ENCODE measurements at regions not wholly inside any gene's neighbourhood (a gene's known extent, or its start where the extent isn't known, plus 50 kb on each side); places are given as distances from the start of the nearest gene placed in this dataset.
A peak's percentile ranks its signal among the peaks of the same experiment; 100 is the strongest.
"Not testable (repeated sequence)": the region's sequence is repeated elsewhere in the genome, so short reads cannot be mapped to it uniquely, and the experiment has no call there.

DNA sequence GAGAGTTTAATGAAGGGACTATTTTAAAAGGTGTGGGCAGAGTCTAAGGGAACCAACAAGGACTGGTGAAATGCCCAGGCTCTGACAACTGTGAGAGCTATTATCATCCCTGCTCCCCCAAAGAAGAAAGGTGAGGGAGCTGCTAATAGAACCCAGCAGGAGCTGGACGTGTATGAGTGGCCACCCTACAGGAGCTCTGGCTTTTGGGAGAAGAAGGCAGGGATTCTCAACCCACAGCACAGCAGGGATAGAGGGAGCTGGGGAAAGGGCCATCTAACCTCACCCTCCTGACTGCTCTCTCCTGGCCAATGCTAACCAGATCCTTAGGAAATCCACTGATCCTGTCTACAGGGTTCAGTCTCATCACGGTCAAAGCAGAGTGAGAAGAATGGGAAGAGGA is 57.1 kb downstream of the GRIN2B start:
- DNase-seq: no peak

DNA sequence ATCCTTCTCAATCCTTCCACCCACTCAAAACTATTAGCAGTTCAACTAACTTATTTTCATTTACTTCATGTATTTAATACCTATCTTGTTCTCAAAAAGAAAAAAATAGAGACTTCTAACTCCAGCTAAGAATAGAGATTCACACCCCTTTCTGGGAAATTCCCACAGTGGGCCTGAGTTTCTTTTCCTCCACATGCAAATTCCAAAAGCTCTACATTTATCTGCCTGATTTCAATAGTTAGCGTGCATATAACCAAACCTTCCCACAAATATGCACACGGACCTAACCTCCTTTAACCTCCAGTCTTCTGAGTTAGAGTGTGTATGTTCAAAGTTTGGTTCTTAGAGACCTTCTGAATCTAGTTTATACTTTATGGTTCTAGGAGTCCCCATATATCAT is 62.5 kb downstream of the GRIN2B start:
- no peak for DNase-seq

DNA sequence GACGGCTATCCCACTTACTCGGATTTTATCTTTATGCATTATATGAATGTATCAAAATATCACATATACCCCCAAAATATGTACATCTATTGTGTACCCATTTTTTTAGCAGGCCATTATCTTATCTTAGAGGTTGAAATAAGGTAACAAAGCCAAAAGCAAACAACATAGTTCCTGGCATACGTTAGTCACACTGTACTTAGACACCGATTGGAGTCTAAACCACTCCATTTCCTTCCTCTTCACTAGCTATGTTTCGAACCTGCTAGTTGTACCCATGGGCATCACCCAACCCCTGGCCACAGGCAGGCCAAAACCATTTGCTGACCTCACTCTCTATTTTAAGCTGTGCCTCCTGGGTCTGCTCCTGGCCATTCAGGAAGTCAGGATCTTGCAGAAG is 66.3 kb downstream of the GRIN2B start:
- no peak for DNase-seq

DNA sequence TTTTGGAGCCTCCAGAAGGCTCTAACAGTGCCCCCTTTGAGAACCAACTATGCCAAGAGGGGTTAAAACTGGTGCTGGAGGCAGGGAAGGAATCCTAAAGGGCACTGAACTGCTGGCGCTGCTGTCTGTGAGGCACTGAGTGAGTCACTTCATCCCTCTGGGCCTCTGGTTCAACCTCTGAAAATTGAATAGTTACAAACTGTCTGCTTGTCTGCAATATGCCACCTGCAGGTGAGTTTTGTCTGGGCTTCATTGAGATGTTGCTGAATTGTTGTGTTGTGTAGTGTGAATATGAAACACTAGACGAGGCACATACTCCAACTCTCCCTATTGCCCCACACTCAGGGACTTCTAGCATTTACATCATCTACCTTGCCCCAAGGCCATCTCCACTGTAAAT is 68.0 kb downstream of the GRIN2B start:
- no peak for DNase-seq

DNA sequence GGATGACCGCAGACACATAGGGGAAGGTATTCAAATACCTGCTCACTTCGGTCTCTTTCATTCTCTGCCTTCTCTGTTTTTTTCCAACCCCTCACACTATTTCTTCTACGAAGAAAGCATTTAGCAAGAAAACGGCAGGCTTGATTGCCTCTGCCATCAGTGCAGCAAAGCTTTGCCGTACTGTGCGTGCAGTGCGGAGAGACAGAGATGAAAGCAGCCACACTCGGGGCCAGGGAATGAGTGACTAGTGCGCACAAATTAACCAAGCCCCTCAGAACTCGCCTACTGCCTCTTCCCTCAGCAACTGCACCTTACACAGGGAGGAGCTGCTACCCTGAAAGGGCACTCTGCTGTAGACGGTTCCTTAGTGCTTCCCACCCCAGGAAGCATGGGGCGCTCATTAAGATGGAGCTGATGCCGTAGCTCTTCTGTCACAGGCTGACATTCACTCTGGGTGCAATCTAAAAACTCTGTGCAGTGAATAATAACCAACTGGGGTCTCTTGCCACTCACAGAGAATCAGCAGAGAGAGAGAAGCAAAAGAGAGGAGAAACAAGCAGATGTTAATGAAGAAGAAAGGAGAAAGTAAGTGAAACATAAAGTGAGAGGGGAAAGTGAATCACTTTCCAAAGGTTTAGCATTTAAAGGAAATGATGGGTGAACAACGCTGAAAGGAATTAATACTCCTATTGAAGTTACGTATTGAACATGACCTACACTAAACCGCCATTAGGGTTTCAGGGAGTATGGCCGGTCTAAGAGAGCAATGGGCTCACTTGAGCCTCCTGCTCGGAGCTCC is 69.4 kb downstream of the GRIN2B start:
- no peak for DNase-seq

DNA sequence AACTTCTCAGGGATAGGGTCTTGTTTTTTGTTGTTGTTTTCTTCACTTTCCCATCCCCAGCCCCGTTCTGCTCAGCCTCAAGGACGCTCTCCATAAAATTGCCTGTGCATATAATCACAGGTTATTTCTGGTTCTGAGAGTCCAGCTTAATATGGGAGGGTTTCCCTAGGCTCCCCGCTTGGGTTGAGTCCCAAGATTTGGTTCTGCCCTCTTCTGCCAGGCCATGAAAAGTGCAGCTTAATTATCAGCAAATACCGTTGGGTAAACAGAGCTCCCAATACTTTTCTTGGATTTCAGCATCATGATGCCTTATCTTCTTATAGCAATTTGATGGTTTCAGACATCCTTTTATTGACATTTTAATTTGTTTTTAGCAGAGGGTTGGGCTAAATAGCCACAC is 75.6 kb downstream of the GRIN2B start:
- DNase-seq: no peak

DNA sequence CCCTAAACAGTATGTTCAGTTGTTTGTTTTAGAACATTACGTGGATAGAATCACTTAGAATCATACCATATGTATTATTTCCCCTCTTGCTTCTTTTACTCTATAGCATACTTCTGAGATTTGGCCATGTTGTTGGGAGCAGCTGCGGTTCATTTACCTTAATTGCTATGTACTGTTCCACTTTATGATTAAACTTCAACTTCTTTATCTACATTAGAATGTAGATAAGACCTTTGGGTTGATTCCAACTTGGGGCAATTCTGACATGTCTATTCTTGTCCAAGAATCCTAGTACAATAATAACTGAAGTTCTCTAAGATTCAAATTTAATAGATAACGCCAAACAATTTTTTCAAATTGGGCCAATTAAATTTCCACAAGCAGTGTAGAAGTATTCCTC is 80.7 kb downstream of the GRIN2B start:
- DNase-seq: no peak

DNA sequence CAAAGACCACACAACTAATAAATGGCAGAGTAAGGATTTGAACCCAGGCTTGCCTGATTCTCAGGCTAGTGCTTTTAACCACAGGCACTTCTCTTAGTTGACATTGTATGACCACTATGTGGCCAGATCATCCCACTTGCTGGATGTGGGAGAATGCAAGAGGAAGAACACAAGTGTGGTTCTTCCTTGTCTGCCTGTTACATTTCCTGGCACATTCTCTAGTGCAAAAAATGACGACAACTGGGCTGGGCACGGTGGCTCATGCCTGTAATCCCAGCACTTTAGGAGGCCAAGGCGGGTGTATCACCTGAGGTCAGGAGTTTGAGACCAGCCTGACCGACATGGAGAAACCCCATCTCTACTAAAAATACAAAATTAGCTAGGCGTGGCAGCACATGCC is 83.0 kb downstream of the GRIN2B start:
- not testable (repeated sequence) for DNase-seq

DNA sequence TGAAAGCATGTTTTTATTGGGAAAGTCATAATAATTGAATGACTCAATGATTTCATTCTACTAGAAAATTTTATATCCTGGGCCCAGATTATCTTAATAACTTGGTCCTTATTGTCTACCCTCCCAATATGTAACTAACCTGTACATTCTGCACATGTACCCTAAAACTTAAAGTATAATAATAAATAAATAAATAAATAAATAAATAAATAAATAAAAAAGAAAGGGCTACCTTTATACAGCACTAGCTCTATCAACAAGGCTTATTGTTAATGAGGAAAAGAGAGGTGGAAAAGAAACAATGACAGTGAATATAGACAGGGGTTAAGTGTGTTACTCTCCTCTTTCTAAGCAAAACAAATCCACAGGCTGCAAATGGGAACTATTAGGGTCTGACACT is 83.6 kb downstream of the GRIN2B start:
- no peak for DNase-seq

DNA sequence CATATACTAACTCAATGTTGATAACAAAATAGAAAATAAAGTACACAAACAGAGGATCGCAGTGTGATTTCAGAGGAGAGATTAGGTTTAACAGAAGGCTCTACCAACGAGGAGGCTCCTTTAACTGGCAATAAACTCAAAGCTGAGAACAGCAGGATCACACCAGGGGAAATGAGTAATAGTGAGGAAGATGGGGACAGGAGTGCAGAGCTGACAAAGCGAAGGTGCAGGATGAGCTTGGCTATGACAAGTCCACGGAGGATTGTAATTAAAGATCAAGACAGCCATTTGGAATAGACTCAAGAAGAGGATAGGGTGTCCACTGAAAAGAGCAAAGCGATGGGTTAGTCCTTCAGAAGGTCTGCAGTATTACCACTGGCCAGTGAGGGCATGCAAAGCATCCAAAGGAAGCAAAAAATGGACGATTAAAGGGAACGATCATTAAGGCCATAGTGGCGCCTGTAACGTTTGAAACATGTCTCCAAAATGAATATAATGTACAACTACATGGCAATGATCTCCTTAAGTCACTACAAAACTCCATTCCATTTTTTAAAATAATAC is 85.3 kb downstream of the GRIN2B start:
- no peak for DNase-seq

DNA sequence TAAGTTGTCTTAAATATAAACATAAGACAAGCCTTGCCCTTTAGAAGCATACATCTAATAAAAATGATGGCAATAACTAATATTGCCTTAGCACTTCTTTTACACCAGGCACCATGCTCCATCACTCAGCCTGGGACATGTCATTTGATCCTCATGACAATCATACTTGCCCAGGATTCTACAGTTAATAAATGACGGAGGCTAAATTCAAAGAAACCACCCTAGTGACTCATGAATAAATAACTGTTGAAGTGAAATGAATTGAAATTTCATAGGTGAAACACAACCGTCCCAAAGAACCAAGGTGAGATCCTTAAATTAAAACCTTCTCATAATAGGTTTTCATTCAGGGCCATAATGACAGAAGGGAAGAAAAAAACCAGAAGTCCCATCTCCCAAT is 89.5 kb downstream of the GRIN2B start:
- no peak for DNase-seq

DNA sequence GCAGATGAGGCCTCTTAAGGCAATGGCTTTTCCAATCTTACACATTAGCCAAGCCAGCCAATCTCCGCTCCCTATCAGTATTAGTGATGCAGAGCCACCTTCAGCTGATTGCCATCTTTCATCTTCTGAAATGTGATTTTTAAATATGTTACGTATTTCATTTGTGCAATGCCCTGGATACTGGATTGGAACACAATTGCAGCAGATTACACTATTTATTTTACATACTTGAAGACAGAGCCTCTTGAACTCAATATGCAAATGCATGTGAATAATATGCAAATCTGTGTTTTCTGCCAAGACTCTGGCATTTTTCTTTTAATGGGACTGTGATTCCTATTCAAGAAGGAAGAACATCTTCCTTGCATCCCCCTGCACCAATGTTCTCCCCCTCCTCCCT is 90.5 kb downstream of the GRIN2B start:
- DNase-seq: no peak

DNA sequence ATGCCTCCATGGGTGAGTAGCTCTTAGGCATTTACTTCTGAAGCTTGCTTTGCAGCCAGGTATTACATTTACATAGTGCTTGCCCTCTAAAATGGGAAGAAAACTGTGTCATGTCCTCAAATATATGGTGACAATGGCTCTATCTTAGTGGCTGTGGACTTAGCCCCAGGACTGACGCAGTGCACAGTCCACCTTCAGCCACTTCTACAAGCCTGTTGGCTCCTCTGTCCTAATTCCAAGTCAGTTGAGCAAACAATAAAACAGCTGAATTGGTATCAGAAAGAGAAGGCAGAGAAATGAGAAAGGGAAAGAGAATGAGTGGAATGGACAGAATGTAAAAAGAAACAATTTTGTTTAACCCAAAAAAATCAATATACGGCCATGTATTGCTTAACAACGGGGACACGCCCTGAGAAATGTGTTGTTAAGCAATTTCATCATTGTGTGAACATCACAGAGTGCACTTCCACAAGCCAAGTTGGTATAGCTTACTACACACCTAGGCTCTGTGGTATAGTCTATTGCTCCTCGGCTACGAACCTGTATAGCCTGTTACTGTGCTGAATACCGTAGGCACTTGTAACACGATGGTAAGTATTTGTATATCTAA is 93.5 kb downstream of the GRIN2B start:
- no peak for DNase-seq

DNA sequence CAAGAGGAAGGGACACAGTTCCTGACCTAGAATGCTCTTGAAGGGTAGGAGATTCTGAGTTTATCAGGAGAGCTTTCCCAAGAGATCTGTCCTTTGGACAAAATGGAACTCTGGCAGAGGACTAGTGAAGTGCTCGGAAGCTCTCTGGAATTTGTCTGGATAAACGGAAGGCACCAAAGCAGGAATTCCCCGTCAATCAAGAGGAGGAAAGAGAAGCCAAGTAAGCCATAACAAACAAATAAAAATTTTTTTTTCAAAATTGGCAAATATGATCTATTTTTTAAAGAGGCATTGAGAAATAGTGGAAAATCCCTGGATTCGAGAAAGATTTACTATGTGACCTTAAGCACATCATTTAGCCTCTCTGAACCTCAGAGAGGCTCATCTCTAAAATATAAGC is 99.2 kb downstream of the GRIN2B start:
- DNase-seq: no peak

DNA sequence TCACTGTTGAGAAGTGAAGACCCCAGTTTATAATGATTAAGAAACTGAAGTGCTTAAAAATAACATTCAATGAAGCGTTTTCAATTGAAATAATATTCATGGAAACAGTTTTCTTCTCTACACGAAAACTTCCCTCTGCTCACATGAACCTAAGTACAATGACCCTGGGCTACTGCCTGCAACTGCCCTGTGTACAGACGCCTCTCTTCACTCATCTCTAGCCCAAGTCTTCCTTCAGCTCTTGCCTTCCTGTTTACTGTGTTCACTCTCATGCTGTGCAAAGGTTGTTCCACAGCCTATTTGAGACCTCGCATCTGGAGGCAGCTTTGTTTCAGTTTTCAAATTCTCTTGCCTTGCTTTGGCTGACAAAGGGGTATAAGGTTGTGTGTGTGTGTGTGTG is 100.8 kb downstream of the GRIN2B start:
- no peak for DNase-seq

DNA sequence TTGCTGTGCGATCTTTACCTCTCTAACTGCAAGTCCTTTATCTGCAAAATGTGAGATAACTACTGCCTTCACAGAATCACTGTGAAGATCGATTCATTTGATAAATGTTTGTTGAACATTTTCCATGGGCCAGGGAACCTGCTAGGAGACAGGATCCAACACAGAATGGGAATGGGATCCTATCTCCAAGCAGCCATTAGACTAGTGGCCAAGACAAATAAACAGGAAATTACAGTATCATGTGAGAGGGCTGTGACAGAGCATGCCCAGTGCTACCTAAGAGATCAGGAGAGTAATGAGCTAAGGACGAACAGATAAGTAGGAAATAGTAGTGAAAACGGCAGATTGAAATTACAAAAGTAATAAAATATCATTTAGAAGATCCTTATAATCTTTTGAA is 105.7 kb downstream of the GRIN2B start:
- DNase-seq: no peak

DNA sequence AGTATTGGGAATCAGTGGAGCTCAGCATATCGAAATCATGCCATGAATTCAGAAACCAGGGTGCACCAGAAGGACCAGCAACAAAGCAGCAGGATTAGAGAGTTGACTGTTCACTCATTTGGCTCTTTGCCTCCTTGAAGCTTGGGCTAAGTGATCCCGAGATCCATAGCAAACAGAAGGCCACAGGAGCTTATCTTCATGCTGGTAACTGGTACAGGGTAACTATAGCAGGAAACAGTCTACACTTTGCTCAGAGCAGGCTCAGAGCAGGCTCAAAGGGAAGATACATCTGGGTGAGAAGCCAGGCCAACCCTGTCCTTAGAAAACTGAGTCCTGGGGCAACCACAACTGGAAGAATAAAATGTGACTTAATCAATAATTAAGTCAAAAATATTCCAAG is 111.1 kb downstream of the GRIN2B start:
- no peak for DNase-seq

DNA sequence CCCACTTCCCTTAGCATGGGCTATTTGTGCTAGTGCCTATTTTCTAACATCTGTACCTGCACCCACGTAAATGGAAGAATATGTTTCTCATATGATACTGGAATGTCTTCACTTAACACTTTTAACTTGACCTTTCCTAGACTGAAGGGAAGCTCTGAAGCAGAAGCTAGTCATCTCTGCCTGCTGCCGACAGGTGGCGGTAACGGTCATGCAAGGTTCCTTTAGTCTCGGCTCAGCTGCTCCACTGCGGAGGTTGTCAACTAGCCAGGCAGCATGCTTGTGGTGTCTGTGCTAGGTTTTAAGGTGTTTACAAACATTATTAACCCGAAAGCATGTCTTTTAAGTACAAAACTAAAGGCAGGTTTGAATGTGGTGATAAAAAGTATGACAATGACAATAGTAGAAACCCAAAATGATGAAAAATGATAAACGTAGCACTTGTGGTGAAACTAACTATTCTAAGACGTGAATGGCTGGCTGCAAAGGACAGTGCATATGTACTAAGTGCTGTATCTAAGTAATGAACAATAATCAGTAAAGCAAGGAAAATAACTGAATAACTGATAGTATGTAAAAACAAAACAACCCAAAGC is 117.2 kb downstream of the GRIN2B start:
- peak; percentile 74 for DNase-seq

DNA sequence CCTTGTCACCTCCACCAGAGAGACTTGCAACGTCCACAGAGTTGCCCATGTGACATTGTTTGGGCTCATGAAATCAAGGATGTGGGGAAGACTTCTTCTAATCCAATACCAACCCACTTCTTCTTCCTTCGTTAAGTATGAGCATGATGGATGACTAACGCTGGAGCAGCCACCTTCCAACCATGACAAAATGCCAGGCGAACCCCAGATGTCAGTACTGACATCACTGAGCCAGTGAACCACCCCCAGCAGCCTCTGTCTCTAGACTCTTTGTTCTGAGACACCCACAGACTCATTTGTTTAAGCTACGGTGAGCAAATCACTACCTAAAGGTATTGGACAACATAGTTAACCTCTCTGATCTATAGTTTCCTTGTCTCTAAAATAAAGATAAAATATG is 123.7 kb downstream of the GRIN2B start:
- no peak for DNase-seq

DNA sequence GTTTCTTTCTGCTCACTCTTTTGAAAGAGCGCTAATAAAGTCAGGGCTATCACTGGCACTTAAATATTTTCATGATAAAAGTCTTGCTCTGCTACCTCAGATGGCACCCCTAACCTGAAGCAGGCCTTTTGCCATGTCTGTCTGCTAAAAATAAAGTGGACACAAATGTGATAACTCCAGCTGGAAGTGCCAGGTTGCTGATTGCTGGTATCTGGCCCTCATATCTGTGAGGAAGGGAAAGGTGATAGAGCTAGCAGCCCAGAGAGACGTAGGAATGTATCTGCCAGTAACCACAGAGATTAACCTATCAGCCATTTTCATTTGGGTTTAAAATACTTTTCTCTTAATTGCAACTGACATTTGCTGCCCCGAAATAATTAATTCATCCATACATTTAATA is 127.9 kb downstream of the GRIN2B start:
- DNase-seq: no peak

DNA sequence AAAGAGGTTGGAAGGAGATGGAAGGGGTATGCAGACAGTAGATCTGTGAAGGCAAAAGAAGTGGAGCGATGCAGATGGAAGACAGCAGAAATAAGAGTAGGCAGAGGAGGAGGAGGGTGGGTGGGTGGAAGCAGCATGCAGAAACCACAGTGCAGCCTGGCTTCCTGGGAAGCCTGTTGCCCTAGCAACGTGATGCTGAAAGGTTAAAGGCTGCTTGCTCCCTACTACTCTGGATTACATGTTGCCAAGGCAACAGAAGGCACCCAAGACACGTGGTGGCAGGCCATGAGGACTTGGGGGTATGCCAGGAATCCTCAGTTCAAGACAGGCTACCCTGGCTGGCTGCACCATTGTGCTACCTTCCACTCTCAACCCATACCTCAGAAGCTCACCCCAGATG is 129.6 kb downstream of the GRIN2B start:
- no peak for DNase-seq

DNA sequence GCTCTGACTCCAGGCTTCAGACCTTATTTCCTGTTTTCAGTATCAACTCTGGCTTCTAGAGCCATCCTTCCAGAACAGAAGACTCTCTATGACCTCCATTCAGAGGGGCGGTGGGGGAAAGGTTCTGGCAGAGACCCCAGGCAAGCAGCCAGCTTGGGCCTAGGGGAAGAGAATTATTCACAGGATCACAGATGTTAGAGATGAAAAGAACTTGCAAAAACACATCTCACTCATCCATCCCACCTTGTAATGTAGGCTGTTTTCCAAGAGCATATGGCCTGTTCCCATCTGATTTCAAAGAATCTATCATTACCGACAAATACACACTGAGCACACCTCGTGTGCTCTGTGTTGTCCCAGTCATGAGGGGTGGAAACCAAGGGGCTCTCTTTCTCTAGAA is 131.9 kb downstream of the GRIN2B start:
- no peak for DNase-seq

DNA sequence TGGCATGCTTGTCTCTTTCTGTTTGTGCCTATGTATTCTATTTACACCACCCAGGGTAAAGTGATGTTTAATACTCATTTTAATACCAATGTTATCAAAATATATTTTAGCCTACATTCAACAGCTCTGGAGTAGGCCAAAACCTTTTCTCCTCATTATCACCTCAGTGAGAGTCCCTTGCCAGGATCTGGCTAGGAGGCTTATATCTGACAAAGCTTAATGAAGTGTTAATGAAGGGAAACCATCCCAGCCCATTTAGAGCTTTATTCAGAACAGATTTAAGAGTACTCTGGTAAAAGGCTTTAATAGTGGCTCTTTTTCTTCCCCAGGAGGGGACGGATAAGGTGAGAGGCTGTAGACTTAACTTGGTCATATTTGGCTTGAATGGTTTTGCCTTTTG is 137.6 kb downstream of the GRIN2B start:
- DNase-seq: no peak

DNA sequence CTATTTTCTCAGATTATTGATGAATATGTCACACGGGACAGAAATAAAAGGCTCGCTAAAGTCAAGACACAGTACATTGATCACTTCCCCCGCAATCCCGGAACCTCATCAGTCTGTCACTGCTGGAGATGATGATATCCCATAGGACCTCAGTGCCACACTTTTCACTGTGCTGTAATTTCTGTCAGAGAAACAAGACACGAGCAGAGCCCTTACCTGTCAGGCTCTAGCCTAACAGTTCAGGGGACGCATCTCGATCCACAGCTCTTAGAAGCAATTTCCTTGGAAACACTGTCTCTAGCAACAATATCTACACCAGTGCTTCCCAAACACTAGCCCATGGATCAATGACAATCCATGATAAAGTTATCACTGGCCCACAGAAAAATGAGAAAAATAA is 140.0 kb downstream of the GRIN2B start:
- DNase-seq: no peak

All from left kidney (tissue), 1 donor.